Amniotic stem cell (primary cell): ENCODE measurements at regions not wholly inside any gene's neighbourhood (a gene's known extent, or its start where the extent isn't known, plus 50 kb on each side); places are given as distances from the start of the nearest gene placed in this dataset.
"Not testable (repeated sequence)": the region's sequence is repeated elsewhere in the genome, so short reads cannot be mapped to it uniquely, and the experiment has no call there.

Experiments
- DNase-seq: peaks from one replicate; lab custom pipeline; 2025; lab: John Stamatoyannopoulos, UW

DNA sequence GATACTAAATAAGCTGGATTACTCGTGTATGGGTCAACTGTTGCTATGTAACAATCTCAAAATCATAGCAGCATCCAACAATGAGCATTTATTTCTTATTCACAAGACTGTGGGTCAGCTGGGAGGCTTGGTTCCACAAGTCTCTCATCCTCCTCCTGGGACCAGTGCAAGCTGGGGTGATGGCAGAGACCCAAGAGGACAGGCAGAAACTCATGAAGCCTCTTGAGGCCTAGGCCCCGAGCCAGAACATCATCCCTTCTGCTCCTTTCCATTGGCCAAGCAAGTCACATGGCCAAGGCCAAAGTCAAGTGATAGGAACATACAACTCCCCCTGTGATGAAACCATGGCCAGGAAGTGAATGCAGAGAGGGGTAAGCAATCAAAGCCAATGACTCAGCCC is 422.1 kb downstream of the BCOR start:
- no peak for DNase-seq

GRCh38 chrX:39676434-39676833 is 421.3 kb downstream of the BCOR start:
- no peak for DNase-seq

DNA sequence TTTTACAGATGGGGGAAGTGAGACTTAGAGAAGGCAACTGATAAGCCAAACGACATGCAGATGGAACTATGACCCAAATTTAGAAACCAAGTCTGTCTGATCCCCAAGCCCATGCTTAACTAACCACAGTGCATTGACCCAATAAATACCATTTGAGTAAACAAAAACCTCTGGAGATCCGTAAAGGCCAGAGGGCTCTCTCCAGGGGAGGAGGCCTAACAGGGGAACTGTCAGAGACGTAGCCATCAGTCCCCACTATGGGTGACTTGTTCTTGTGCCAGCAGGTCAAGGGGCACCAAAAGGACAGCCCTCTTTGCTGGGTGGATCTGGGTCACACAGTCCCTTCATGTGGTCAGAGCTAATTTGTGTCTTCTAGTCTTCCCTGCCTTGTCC is 420.2 kb downstream of the BCOR start:
- DNase-seq, result no peak

GRCh38 chrX:39677978-39678791 is 419.6 kb downstream of the BCOR start:
- no peak for DNase-seq

- DNase-seq, result no peak
Measured at GRCh38 chrX:39678914-39679313, 418.8 kb downstream of the BCOR start.

DNA sequence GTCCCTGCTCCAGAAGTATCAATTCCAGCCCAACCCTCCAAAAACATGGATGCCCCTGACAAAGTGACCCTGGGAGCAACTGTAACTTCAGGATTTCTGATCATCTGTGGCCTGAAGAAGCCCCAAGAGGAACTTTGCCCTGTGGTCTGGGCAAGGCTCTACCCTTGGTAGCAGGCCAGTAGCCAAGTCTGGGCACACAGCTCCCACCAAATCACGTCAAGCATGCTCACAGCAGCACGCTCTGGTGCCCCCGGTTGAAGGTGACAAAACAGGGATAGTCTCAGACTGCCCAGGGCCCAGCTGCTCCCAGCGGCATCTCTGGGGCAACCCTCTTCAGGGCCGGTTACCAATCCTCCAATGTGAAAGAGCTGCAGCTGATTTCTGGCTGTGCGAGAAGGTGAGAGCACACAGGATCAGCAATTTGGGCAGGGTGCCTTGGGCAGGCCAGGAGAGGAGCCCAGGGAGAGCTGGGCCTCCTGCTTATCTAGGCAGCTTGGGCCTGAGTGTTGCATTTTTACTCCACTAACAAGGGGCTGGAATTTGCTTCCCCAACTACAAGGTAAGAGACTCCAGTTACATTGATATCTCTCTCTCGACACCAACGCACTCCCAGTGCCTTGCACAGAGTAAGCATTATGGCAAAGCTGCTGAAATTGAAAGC is 418.1 kb downstream of the BCOR start:
- DNase-seq, result no peak

DNA sequence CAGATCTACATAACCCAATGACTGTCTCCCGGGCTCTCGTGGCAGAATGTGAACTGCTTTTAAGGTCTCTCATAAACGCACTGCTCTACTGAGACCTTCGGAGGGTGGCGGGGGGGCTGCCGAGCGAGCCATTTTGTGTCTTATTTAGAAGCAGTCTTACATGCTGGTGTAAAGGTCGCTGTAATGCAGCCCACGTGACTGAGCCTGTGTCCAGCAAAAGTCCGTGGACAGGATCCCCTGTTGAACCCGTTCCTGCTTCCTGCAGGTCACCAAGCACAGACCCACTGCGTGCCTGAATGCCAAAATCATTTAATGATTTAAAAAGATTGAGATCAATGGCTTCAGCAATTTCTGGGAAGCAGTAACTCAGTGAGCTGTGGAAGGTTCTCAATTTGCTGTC is 415.9 kb downstream of the BCOR start:
- no peak for DNase-seq

GRCh38 chrX:39682778-39683177 is 415.0 kb downstream of the BCOR start:
- DNase-seq, result no peak

DNA sequence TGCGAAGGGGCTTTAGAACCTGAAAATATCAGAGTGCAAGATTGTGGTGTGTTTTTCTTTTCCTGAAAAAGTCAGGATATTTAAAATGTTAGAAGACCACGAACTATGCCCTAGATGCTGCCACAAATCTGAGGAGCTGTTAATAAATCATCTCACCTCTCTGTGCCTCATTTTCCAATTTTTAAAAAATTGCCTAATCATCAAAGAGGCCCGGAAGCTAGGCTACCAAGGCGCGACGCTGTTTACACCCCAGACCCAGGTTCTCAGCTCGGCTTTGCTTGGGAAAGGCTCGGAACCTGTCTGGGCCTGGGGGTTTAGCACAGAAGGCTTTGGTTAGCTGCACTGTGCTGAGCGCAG is 409.6 kb downstream of the BCOR start:
- DNase-seq, result no peak

DNA sequence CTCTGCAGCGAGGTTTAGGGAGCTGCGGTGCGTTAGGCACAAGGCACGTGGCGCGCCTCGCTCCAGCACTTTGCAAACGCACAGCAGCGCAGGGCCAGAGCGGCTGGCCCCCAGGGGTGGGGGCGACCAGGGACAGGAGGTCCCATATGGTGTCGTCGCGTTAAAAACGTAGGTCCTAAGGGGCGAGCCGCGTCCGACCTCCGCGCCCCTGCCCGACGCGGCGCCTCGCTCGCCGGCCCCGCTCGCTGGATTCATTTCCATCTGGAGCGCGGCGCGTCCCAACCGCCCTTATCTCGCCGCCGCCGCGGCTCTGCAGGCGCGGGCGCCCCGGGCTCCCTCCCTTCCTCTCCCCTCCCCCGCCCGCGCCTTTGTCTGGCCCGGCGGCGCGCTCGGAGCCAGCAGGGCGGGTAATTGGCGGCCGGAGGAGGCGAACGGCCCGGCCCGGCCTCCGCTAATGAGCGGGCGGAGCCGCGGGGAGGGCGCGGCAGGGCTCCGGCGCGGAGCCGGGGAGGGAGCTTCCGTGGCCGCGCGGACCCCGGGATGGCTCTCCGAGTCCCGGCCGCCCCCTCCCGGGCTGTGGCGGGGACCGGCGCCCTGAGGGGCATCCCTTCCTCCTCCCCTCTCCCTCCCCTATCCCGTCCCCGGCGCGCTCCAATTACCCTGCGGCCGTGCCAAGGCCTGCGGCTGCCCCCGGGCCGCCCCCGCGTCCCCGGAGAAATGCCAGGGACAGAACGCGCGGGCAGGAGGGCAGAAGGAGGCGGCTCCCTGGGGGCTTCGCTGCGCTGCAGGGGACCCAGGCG is 409.0 kb downstream of the BCOR start:
- DNase-seq, result no peak

DNA sequence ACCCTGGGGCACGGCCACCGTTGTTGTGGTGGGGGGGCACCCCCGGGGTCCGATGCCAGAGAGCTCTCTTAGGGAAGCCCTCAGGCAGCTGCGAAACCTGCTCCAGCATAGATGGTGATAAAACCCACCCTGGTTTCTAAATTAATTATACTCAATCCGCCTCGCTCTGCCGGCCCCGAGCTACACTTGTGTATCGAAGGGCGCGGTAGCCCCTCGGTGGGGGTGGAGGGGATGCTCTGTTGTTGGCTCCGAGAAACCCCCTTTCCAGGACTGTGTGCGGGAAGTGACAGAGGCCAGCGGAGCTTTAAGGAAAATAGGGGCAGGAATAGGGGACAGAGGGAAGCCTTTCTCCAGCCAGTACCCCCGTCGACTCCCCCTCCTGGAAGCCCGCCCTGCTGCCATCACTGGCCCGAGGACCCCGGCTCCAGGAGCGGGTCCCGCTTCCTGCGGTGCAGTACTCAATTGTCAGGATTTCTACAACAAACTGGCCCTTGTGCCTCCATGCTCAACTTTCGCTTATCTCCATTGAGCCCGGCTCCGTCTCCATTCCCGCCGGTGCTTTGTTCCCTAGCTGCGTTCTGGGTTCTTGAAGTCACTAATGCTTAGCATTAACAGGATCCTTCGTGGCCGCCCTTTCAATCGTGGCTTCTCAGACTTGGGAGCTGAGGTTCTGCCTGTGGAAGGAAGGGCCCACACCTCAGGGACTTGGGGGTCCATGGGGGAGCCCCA is 408.2 kb downstream of the BCOR start:
- DNase-seq, result no peak

DNA sequence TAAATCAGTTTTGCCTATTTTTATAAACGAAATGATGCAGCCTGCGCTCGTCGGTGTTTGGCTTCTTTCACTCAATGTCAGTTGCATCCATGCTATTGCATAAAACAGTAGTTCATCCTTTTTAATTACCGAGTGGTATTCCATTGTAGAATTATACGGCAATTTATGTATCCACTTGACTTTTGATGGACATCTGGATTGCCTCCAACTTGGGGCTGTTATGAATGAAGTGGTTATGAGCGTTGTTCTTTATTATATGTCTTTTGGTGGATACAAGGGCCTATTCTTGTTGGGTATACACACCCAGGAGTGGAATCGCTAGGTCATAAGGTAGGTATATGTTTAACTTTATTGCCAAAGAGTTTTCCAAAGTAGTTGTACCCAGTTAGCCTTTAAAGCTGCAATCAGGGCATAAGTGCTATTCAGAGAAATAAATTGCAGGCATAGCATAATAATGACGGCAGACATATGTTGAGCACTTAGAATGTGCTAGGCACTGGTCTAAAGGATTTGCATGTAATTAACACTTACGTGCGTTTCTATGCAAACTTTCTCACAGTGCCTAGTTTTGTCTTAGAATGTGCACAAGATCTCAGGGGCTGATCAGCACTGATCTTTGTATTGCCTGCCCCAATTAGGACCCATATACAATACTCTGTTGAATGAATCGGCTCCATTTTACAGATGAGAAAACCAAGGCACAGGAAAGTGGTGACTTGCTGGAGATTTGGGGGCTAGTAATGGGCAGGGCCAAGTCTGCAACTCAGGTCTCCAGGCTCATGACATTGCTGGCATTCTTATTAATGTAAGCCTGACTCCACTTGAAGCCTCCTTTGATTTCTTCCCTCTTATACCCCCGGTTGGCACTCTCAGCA is 407.0 kb downstream of the BCOR start:
- DNase-seq, result no peak

- DNase-seq, result no peak
Measured at GRCh38 chrX:39691724-39692123, 406.0 kb downstream of the BCOR start.

DNA sequence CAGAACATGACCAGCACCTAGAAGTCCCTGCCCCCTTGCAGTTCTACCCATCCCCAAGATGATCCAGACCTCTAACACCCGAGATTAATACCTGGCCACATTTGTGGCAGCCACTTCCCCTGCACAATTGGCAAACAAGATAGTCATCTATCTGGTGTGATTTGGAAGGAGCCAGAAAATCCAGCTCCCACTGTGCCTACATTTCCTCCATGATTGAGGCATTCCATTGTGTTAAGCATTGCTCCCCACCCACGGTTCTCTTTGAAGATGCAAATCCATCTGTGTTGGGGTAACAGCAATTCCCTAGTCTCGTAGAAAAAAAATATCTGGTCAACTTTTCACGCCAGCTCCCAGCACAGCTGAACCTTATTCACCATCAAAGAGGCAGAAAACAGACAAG is 405.0 kb downstream of the BCOR start:
- DNase-seq, result no peak

DNA sequence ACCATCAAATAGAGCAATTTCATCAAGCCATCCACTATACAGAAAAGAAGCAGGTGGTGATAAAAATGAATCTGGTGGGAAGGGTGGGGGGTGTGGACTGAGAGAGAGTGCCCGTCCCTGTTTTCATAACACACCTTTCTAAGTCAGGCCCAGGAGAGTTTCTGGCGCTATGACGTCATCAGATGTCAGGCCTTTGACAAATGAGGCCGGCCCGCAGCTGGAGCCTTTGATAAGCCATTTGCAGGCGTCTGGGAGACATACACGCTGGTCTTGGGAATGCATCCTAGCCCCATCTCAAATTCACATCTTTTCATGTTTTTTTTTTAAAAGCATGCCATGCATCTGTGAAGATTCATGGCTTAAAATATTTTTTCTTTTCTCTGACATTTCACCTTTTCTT is 404.5 kb downstream of the BCOR start:
- DNase-seq, result no peak

DNA sequence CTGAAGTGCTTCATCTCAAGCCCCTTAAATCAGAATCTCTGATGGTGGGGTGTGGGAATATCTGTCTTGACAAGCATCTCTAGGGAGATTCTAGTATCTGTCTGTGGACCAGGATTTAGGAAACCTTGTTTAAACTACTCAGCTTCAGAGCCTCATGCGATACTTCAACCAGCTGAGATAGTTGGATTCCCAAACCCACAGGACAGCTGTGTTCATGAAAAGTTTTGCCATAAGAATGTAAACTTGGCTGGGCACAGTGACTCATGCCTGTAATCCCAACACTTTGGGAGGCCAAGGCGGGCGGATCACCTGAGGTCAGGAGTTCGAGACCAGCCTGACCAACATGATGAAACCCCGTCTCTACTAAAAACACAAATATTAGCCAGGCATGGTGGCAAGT is 395.1 kb downstream of the BCOR start:
- not testable (repeated sequence) for DNase-seq

DNA sequence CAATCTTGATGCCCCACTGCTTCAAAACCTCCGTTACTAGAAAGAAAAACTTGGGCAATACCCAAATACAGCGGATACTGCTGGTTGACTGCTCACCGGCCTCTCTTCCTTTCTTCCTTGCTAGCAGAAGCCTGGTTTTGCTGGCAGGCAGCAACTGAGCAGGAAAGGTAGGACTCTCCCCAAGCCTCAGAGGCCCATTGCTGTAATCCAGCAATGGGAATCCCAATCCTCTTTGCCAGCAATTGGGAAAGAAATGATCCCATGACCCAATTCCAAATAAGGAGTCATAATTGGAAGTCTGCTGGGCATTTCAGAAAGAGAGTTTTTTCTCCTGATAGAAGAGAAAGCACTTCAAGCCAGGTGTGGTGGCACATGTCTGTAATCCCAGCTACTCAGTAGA is 394.5 kb downstream of the BCOR start:
- no peak for DNase-seq

DNA sequence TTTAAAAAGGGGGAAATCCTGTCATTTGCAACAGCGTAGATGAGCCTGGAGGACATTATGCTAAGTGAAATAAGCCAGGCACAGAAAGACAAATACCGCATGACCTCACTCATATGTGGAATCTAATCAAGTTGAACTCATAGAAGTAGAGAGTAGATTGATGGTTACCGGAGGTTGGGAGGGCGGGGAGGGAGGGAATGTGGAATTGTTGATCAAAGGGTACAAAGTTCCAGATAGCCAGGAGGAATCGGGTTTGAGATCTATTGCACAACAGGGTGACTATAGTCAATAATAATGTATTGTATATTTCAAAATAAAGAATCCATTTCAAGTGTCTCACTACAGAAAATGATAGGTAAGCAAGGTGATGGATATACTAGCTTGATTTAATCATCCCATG is 393.2 kb downstream of the BCOR start:
- DNase-seq, result no peak

GRCh38 chrX:39705290-39705689 is 392.5 kb downstream of the BCOR start:
- DNase-seq, result peak; percentile 27

- DNase-seq, result no peak
Measured at GRCh38 chrX:39709364-39709763, 388.4 kb downstream of the BCOR start.

DNA sequence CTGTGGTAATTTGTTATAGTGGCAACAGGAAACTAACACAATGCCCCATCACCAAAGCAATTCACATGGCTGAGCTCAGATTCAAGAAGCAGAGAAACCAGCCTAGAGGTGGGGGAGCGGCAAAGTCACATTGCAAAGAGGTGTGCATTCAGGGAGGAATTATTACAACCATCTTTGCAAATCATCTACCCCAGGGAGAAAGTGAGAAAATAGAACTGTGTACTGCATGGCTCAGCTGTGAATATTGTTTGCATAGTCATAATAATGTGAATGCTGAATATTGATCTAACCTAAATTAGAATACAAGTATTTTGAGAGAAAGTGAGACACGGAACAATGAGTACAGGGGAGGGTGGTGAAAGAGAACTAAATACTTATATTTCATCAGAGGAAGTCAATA is 387.9 kb downstream of the BCOR start:
- no peak for DNase-seq
